BJ (cell line): ENCODE measurements at regions not wholly inside any gene's neighbourhood (a gene's known extent, or its start where the extent isn't known, plus 50 kb on each side); places are given as distances from the start of the nearest gene placed in this dataset.

Experiments used
- CTCF ChIA-PET: fragments of 350-600 bp; formaldehyde crosslinking; extraction: SDS; loops from one replicate; lab custom pipeline; 2021; ENCODE audit warnings: antibody characterized with exemption, inconsistent platforms; lab: Yijun Ruan, JAX
- POLR2A ChIA-PET: fragments of 300-600 bp; sonication (Branson Sonifier 250); formaldehyde crosslinking; extraction: SDS; loops from one replicate; lab custom pipeline; 2021; ENCODE audit warnings: antibody characterized with exemption; lab: Charles Lee
- DNase-seq: peaks from one replicate; pipeline ENCODE4 v3.0.0-alpha.2; 2011; ENCODE audit warnings: low read depth
- H3K27me3 ChIP-seq: 2 replicates; pipeline ENCODE4 v1.6.0; 2011; ENCODE audit warnings: low read length; ENCODE audit not compliant: control insufficient read depth, insufficient read depth
- H3K36me3 ChIP-seq: 2 replicates; pipeline ENCODE4 v1.5.1; 2011; ENCODE audit warnings: low read length; ENCODE audit not compliant: control insufficient read depth, insufficient read depth
- H3K4me3 ChIP-seq: 2 replicates; pipeline ENCODE4 v1.5.1; 2011; ENCODE audit warnings: low read depth, mild to moderate bottlenecking, control low read depth, low read length
- CTCF ChIP-seq: IDR thresholded peaks from 2 replicates; pipeline ENCODE4 v1.5.1; 2011; ENCODE audit warnings: low read depth, mild to moderate bottlenecking, control low read depth, inconsistent platforms, low read length, moderate library complexity; ENCODE audit not compliant: insufficient read depth

- Histone ChIP-seq H3K36me3 (no peaks in the 10 kb centered on the region), H3K27me3 (no peaks in the 10 kb centered on the region), H3K4me3 (no peak overlapping the region)
- ChIA-PET POLR2A (no interaction called here), CTCF (no interaction called here)
- no peak for TF ChIP-seq CTCF
- DNase-seq = no peak
Measured at GRCh38 chr18:28706397-28706796, 529.5 kb upstream of the CDH2 start.

- ChIA-PET POLR2A (no interaction called here), CTCF (no interaction called here)
- Histone ChIP-seq H3K36me3 (no peaks in the 10 kb centered on the region), H3K27me3 (no peaks in the 10 kb centered on the region), H3K4me3 (no peak overlapping the region)
- TF ChIP-seq CTCF = no peak
- no peak for DNase-seq
Measured at GRCh38 chr18:28705482-28705881, 528.6 kb upstream of the CDH2 start.

- Histone ChIP-seq H3K36me3 (no peaks in the 10 kb centered on the region), H3K27me3 (no peaks in the 10 kb centered on the region), H3K4me3 (no peak overlapping the region)
- POLR2A ChIA-PET = no interaction called here
- no peak for DNase-seq
- CTCF ChIA-PET = no interaction called here
- TF ChIP-seq CTCF = no peak
Measured at GRCh38 chr18:28692337-28692736, 515.4 kb upstream of the CDH2 start.

- ChIA-PET POLR2A (no interaction called here), CTCF (no interaction called here)
- DNase-seq = no peak
- H3K36me3 ChIP-seq = no peaks in the 10 kb centered on the region
- TF ChIP-seq CTCF = no peak
- no peak overlapping the region for H3K4me3 ChIP-seq
- H3K27me3 ChIP-seq = no peaks in the 10 kb centered on the region
Measured at GRCh38 chr18:28691496-28691840, 514.5 kb upstream of the CDH2 start.

GRCh38 chr18:28690836-28691495 is 514.0 kb upstream of the CDH2 start:
- Histone ChIP-seq H3K36me3 (no peaks in the 10 kb centered on the region), H3K4me3 (no peak overlapping the region), H3K27me3 (no peaks in the 10 kb centered on the region)
- DNase-seq = no peak
- ChIA-PET CTCF (interaction anchor here (1.5 kb wide), 1 partner anchor 9 kb away, joined by 5 read pairs; no protein-coding TSS in a partner anchor), POLR2A (no interaction called here)
- no peak for TF ChIP-seq CTCF
